OCI-M1 (cell line): ENCODE measurements at regions not wholly inside any gene's neighbourhood (a gene's known extent, or its start where the extent isn't known, plus 50 kb on each side); places are given as distances from the start of the nearest gene placed in this dataset.

ENCODE experiments used
- DNase-seq: peaks from one replicate; lab custom pipeline; 2025; lab: John Stamatoyannopoulos, UW

- peak; percentile 16 for DNase-seq
These were observed 1921.9 kb upstream of the SEL1L start for GRCh38 chr14:83455561-83455960.

GRCh38 chr14:83461521-83461920 lies 1927.9 kb upstream of the SEL1L start:
- no peak for DNase-seq

GRCh38 chr14:83462759-83463158 lies 1929.1 kb upstream of the SEL1L start:
- no peak for DNase-seq

- DNase-seq: peak; percentile 82
These were observed 1929.9 kb upstream of the SEL1L start for GRCh38 chr14:83463500-83464098.

GRCh38 chr14:83467811-83468210 lies 1934.2 kb upstream of the SEL1L start:
- no peak for DNase-seq

- DNase-seq: peak; percentile 43
These were observed 1936.8 kb upstream of the SEL1L start for GRCh38 chr14:83470466-83470865.

- DNase-seq: no peak
These were observed 1937.5 kb upstream of the SEL1L start for GRCh38 chr14:83470959-83471695.

- no peak for DNase-seq
These were observed 1940.0 kb upstream of the SEL1L start for GRCh38 chr14:83473416-83474235.

GRCh38 chr14:83478741-83479140 lies 1945.1 kb upstream of the SEL1L start:
- DNase-seq: no peak

GRCh38 chr14:83483063-83483462 lies 1949.4 kb upstream of the SEL1L start:
- peak; percentile 22 for DNase-seq

- no peak for DNase-seq
These were observed 1951.9 kb upstream of the SEL1L start for GRCh38 chr14:83485591-83485990.

GRCh38 chr14:83491091-83491490 lies 1957.4 kb upstream of the SEL1L start:
- DNase-seq: peak; percentile 20

- no peak for DNase-seq
These were observed 1987.2 kb upstream of the SEL1L start for GRCh38 chr14:83520837-83521236.

GRCh38 chr14:83529531-83529930 lies 1995.9 kb upstream of the SEL1L start:
- no peak for DNase-seq

- DNase-seq: peak; percentile 13
These were observed 1996.2 kb upstream of the FLRT2 start for GRCh38 chr14:83533734-83534133.

GRCh38 chr14:83534995-83535394 lies 1994.9 kb upstream of the FLRT2 start:
- no peak for DNase-seq

GRCh38 chr14:83535444-83535843 lies 1994.5 kb upstream of the FLRT2 start:
- no peak for DNase-seq

- DNase-seq: no peak
These were observed 1988.8 kb upstream of the FLRT2 start for GRCh38 chr14:83541147-83541546.

- DNase-seq: no peak
These were observed 1981.7 kb upstream of the FLRT2 start for GRCh38 chr14:83548061-83548839.

GRCh38 chr14:83556065-83556464 lies 1973.9 kb upstream of the FLRT2 start:
- DNase-seq: peak; percentile 84

GRCh38 chr14:83556746-83557453 lies 1973.0 kb upstream of the FLRT2 start:
- no peak for DNase-seq
